ENCODE measurements at regions not wholly inside any gene's neighbourhood (a gene's known extent, or its start where the extent isn't known, plus 50 kb on each side); places are given as distances from the start of the nearest gene placed in this dataset.

DNA sequence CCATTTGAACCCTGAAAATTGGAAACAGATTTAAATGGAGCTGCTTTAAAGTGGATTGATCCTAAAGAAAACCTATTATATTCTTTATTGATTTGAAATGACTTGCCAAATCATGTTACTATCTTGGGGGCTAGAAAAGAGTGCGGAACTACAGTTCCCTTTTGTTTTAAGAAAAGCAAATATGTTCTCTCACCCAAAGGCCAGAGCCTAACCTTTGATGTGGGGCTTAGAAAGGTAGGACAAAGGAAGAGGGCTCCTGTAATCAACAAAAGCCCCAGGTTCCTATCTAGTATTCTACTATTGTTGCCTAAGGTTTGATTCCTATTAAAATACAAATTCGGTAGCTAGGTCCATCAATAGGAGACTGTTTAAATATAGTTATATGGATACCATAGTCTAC is 100.8 kb upstream of the BEND6 start:
- no peak overlapping the region for H3K4me2 ChIP-seq
- peaks cover 15% of the 10 kb centered on the region for H3K79me2 ChIP-seq (replicated peaks; ENCODE audit: insufficient read depth)
- no peak overlapping the region for H2AFZ ChIP-seq
- H3K27ac Mint-ChIP-seq: no peak overlapping the region
- TF ChIP-seq NANOG (IDR thresholded peaks at IDR 0.05; ENCODE audit: borderline replicate concordance) (no peak), ZNF114 (CRISPR knock-in tag; IDR thresholded peaks at IDR 0.05) (no peak), EZH2 (IDR thresholded peaks at IDR 0.05; ENCODE audit: low read depth, unreplicated experiment) (no peak), JUNB (IDR thresholded peaks at IDR 0.05; ENCODE audit: unreplicated experiment) (no peak), EZH2phosphoT487 (IDR thresholded peaks at IDR 0.05; ENCODE audit: unreplicated experiment) (no peak)
- TF ChIP-seq, protein P1, sequence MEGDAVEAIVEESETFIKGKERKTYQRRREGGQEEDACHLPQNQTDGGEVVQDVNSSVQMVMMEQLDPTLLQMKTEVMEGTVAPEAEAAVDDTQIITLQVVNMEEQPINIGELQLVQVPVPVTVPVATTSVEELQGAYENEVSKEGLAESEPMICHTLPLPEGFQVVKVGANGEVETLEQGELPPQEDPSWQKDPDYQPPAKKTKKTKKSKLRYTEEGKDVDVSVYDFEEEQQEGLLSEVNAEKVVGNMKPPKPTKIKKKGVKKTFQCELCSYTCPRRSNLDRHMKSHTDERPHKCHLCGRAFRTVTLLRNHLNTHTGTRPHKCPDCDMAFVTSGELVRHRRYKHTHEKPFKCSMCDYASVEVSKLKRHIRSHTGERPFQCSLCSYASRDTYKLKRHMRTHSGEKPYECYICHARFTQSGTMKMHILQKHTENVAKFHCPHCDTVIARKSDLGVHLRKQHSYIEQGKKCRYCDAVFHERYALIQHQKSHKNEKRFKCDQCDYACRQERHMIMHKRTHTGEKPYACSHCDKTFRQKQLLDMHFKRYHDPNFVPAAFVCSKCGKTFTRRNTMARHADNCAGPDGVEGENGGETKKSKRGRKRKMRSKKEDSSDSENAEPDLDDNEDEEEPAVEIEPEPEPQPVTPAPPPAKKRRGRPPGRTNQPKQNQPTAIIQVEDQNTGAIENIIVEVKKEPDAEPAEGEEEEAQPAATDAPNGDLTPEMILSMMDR (conservative IDR thresholded peaks at IDR 0.05; ENCODE audit: low read depth in 2 of 2): no peak
- TF ChIP-seq, protein P2, sequence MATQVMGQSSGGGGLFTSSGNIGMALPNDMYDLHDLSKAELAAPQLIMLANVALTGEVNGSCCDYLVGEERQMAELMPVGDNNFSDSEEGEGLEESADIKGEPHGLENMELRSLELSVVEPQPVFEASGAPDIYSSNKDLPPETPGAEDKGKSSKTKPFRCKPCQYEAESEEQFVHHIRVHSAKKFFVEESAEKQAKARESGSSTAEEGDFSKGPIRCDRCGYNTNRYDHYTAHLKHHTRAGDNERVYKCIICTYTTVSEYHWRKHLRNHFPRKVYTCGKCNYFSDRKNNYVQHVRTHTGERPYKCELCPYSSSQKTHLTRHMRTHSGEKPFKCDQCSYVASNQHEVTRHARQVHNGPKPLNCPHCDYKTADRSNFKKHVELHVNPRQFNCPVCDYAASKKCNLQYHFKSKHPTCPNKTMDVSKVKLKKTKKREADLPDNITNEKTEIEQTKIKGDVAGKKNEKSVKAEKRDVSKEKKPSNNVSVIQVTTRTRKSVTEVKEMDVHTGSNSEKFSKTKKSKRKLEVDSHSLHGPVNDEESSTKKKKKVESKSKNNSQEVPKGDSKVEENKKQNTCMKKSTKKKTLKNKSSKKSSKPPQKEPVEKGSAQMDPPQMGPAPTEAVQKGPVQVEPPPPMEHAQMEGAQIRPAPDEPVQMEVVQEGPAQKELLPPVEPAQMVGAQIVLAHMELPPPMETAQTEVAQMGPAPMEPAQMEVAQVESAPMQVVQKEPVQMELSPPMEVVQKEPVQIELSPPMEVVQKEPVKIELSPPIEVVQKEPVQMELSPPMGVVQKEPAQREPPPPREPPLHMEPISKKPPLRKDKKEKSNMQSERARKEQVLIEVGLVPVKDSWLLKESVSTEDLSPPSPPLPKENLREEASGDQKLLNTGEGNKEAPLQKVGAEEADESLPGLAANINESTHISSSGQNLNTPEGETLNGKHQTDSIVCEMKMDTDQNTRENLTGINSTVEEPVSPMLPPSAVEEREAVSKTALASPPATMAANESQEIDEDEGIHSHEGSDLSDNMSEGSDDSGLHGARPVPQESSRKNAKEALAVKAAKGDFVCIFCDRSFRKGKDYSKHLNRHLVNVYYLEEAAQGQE (IDR thresholded peaks at IDR 0.05; ENCODE audit: unreplicated experiment): no peak
- no peaks in the 10 kb centered on the region for H3K9me2 ChIP-seq (ENCODE audit: insufficient read depth)
- H3K9me3 Mint-ChIP-seq: no peaks in the 10 kb centered on the region
- ATAC-seq: no peak
- no peaks in the 10 kb centered on the region for H3K27me3 ChIP-seq (ENCODE audit: insufficient read depth)
- H3K4me1 Mint-ChIP-seq: peaks cover 40% of the 10 kb centered on the region
- H3K27ac ChIP-seq (ENCODE audit: low read depth): no peak overlapping the region
- no peaks in the 10 kb centered on the region for H3K36me3 Mint-ChIP-seq (ENCODE audit: low read depth)
- no peak overlapping the region for H3K4me3 ChIP-seq
- no peaks in the 10 kb centered on the region for H4K20me1 ChIP-seq (replicated peaks; ENCODE audit: insufficient read depth)
- H3K36me3 ChIP-seq (ENCODE audit: insufficient read depth): no peaks in the 10 kb centered on the region
- no peak overlapping the region for H3K4me3 Mint-ChIP-seq
- H3K27me3 Mint-ChIP-seq (ENCODE audit: insufficient read depth, low read depth, poor library complexity): peaks cover 9% of the 10 kb centered on the region
- no peak for DNase-seq (ENCODE audit: low spot score)
- peaks cover 38% of the 10 kb centered on the region for H3K4me1 ChIP-seq (ENCODE audit: insufficient read depth)
- H3F3A ChIP-seq (replicated peaks; ENCODE audit: low read depth): no peaks in the 10 kb centered on the region; the same call in 1 of the 2 replicates

DNA sequence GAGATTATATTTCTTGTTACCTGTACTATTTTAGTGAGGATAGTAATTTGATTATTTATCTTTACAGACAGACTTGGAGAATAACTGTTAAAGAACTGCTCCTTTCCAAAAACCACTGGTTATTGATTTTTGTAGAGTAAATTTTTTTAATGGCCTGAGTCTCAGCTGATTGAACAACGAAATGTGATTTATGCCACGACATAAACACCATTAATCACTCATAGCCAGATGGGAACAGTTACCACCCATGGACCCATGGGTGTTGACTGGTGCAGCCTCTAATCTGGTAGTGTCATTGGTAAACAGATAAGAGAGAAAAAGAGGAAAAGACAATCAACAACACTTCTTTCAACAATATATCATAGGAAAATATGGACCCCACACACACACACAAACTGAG is 101.4 kb upstream of the BEND6 start:
- H3F3A ChIP-seq (replicated peaks; ENCODE audit: low read depth): no peaks in the 10 kb centered on the region; the same call in 1 of the 2 replicates
- H3K4me1 Mint-ChIP-seq: peaks cover 40% of the 10 kb centered on the region
- H3K36me3 ChIP-seq (ENCODE audit: insufficient read depth): no peaks in the 10 kb centered on the region
- no peak overlapping the region for H3K27ac Mint-ChIP-seq
- no peak overlapping the region for H3K4me3 ChIP-seq
- no peak overlapping the region for H3K4me2 ChIP-seq
- H3K4me3 Mint-ChIP-seq: no peak overlapping the region
- no peaks in the 10 kb centered on the region for H3K9me3 Mint-ChIP-seq
- H3K36me3 Mint-ChIP-seq (ENCODE audit: low read depth): no peaks in the 10 kb centered on the region
- no peaks in the 10 kb centered on the region for H3K27me3 ChIP-seq (ENCODE audit: insufficient read depth)
- peaks cover 9% of the 10 kb centered on the region for H3K27me3 Mint-ChIP-seq (ENCODE audit: insufficient read depth, low read depth, poor library complexity)
- peaks cover 38% of the 10 kb centered on the region for H3K4me1 ChIP-seq (ENCODE audit: insufficient read depth)
- no peaks in the 10 kb centered on the region for H4K20me1 ChIP-seq (replicated peaks; ENCODE audit: insufficient read depth)
- H3K27ac ChIP-seq (ENCODE audit: low read depth): no peak overlapping the region
- ATAC-seq (no peak), DNase-seq (ENCODE audit: low spot score) (no peak)
- no peaks in the 10 kb centered on the region for H3K9me2 ChIP-seq (ENCODE audit: insufficient read depth)
- H2AFZ ChIP-seq: no peak overlapping the region
- H3K79me2 ChIP-seq (replicated peaks; ENCODE audit: insufficient read depth): peaks cover 21% of the 10 kb centered on the region
- TF ChIP-seq, protein P1 (conservative IDR thresholded peaks at IDR 0.05; ENCODE audit: low read depth in 2 of 2): no peak
- TF ChIP-seq, protein P2 (IDR thresholded peaks at IDR 0.05; ENCODE audit: unreplicated experiment): no peak
- TF ChIP-seq NANOG (IDR thresholded peaks at IDR 0.05; ENCODE audit: borderline replicate concordance) (no peak), ZNF114 (CRISPR knock-in tag; IDR thresholded peaks at IDR 0.05) (no peak), JUNB (IDR thresholded peaks at IDR 0.05; ENCODE audit: unreplicated experiment) (no peak), POLR2AphosphoS5 (IDR thresholded peaks at IDR 0.05; ENCODE audit: low read depth) (no peak), EZH2 (IDR thresholded peaks at IDR 0.05; ENCODE audit: low read depth, unreplicated experiment) (no peak), ZNF331 (CRISPR knock-in tag; IDR thresholded peaks at IDR 0.05; ENCODE audit: low read depth) (no peak), STAT1 (IDR thresholded peaks at IDR 0.05; ENCODE audit: unreplicated experiment) (no peak), EZH2phosphoT487 (IDR thresholded peaks at IDR 0.05; ENCODE audit: unreplicated experiment) (no peak), CREB1 (CRISPR knock-in tag; IDR thresholded peaks at IDR 0.05; ENCODE audit: low read depth) (no peak)
- TF ChIP-seq, protein P3, sequence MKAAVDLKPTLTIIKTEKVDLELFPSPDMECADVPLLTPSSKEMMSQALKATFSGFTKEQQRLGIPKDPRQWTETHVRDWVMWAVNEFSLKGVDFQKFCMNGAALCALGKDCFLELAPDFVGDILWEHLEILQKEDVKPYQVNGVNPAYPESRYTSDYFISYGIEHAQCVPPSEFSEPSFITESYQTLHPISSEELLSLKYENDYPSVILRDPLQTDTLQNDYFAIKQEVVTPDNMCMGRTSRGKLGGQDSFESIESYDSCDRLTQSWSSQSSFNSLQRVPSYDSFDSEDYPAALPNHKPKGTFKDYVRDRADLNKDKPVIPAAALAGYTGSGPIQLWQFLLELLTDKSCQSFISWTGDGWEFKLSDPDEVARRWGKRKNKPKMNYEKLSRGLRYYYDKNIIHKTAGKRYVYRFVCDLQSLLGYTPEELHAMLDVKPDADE (IDR thresholded peaks at IDR 0.05): no peak

All from GM23338 (cell line).